Prostate gland (tissue), 2 donors: ENCODE measurements at regions not wholly inside any gene's neighbourhood (a gene's known extent, or its start where the extent isn't known, plus 50 kb on each side); places are given as distances from the start of the nearest gene placed in this dataset.

Source experiments
- DNase-seq: peaks from one replicate; pipeline ENCODE4 v3.0.0-alpha.2; 2019; ENCODE audit warnings: low spot score
- H3K27ac ChIP-seq, 2 donors: fragments of 200-600 bp; sonication (generic); 2 replicates each; pipeline ENCODE4 v1.5.1; 2017 to 2019
- H3K27me3 ChIP-seq: fragments of 200-600 bp; sonication (generic); replicated peaks from 2 replicates; pipeline ENCODE4 v1.5.1; 2019; ENCODE audit not compliant: insufficient read depth
- H3K36me3 ChIP-seq, 2 donors: fragments of 200-600 bp; sonication (generic); 1 replicate in 1 of 2; 2 replicates in 1 of 2; pipeline versions ENCODE4 v1.5.1 to v1.8.1; 2017 to 2019
- H3K4me1 ChIP-seq: fragments of 200-600 bp; sonication (generic); replicated peaks from 2 replicates; pipeline ENCODE4 v1.5.1; 2019
- H3K4me3 ChIP-seq, 2 donors: fragments of 200-600 bp; sonication (generic); 2 replicates each; pipeline ENCODE4 v1.5.1; 2017 to 2019
- H3K9me3 ChIP-seq: fragments of 200-600 bp; sonication (generic); 2 replicates; pipeline ENCODE4 v1.5.1; 2017
- CTCF ChIP-seq, 4 experiments: fragments of 200-600 bp in 2 of 4; fragments of 450-650 bp in 2 of 4; sonication (generic) in 2 of 4; IDR thresholded peaks; 1 replicate in 3 of 4; 2 replicates in 1 of 4; pipeline ENCODE4 v1.5.1; 2016 to 2019; ENCODE audit warnings: antibody characterized with exemption in 4 of 4, mild to moderate bottlenecking in 2 of 4, moderate library complexity in 2 of 4
- POLR2A ChIP-seq: fragments of 450-650 bp; IDR thresholded peaks from one replicate; pipeline ENCODE4 v1.6.1; 2016; ENCODE audit warnings: antibody characterized with exemption, mild to moderate bottlenecking
- POLR2AphosphoS5 ChIP-seq: sonication (generic); formaldehyde crosslinking; IDR thresholded peaks from one replicate; pipeline ENCODE4 v1.6.1; 2017; ENCODE audit warnings: antibody characterized with exemption
- WGBS: methylation state at CpG from one replicate; pipeline ENCODE4 v1.1.5; 2018; 5-methylcytosine and 5-hydroxymethylcytosine counted together
- intact Hi-C: fragments of 100-400 bp; cut with DNase I; formaldehyde crosslinking; loops from one replicate; pipeline ENCODE4 v1.14.2; 2022

- Histone ChIP-seq H3K4me1 (no peaks in the 10 kb centered on the region), H3K36me3 (no peaks in the 10 kb centered on the region), H3K9me3 (no peaks in the 10 kb centered on the region), H3K27me3 (no peaks in the 10 kb centered on the region), H3K27ac (no peak overlapping the region), H3K4me3 (no peak overlapping the region)
- TF ChIP-seq CTCF (IDR thresholded peaks at IDR 0.05) (no peak), POLR2A (no peak)
- 18% methylated on average over 3 of the region's 3 CpGs for WGBS
- no peak for DNase-seq
- intact Hi-C loops, result no loop called here
Measured at GRCh38 chr7:115840702-115841101, 189.9 kb downstream of the TFEC start.

GRCh38 chr7:115838829-115839228, 191.7 kb downstream of the TFEC start:
- Histone ChIP-seq H3K9me3 (no peaks in the 10 kb centered on the region), H3K4me3 (no peak overlapping the region), H3K27ac (no peak overlapping the region), H3K4me1 (no peaks in the 10 kb centered on the region), H3K27me3 (no peaks in the 10 kb centered on the region), H3K36me3 (no peaks in the 10 kb centered on the region)
- no peak for DNase-seq
- intact Hi-C loops, result no loop called here
- TF ChIP-seq POLR2A (no peak), CTCF (IDR thresholded peaks at IDR 0.05) (no peak), POLR2AphosphoS5 (no peak)

- Histone ChIP-seq H3K36me3 (no peaks in the 10 kb centered on the region), H3K9me3 (no peaks in the 10 kb centered on the region), H3K27ac (no peak overlapping the region), H3K27me3 (no peaks in the 10 kb centered on the region), H3K4me1 (no peaks in the 10 kb centered on the region), H3K4me3 (no peak overlapping the region)
- DNase-seq, result no peak
- WGBS, result 62% methylated on average over 1 of the region's 1 CpG
- intact Hi-C loops, result no loop called here
- TF ChIP-seq CTCF (IDR thresholded peaks at IDR 0.05), result no peak
- TF ChIP-seq POLR2AphosphoS5, result no peak
- TF ChIP-seq POLR2A, result no peak
Measured at GRCh38 chr7:115831371-115831770, 199.2 kb downstream of the TFEC start.

GRCh38 chr7:115827305-115828045, 203.1 kb downstream of the TFEC start:
- TF ChIP-seq CTCF (IDR thresholded peaks at IDR 0.05), result no peak
- no peak for TF ChIP-seq POLR2A
- DNase-seq, result no peak
- Histone ChIP-seq H3K27me3 (no peaks in the 10 kb centered on the region), H3K9me3 (no peaks in the 10 kb centered on the region), H3K4me1 (no peaks in the 10 kb centered on the region), H3K27ac (no peak overlapping the region), H3K36me3 (no peaks in the 10 kb centered on the region), H3K4me3 (no peak overlapping the region)
- 56% methylated on average over 3 of the region's 3 CpGs for WGBS
- intact Hi-C loops, result no loop called here

GRCh38 chr7:115825456-115826115, 205.0 kb downstream of the TFEC start:
- H3K4me3 ChIP-seq, result no peak overlapping the region
- H3K36me3 ChIP-seq, result no peaks in the 10 kb centered on the region
- TF ChIP-seq POLR2A (no peak), POLR2AphosphoS5 (no peak), CTCF (IDR thresholded peaks at IDR 0.05) (no peak)
- H3K27me3 ChIP-seq, result no peaks in the 10 kb centered on the region
- no peak for DNase-seq
- intact Hi-C loops, result no loop called here
- H3K27ac ChIP-seq, result no peak overlapping the region
- H3K9me3 ChIP-seq, result no peaks in the 10 kb centered on the region
- no peaks in the 10 kb centered on the region for H3K4me1 ChIP-seq
- WGBS, result 77% methylated on average over 2 of the region's 2 CpGs
